Tibial artery (tissue), 4 donors: ENCODE measurements at regions not wholly inside any gene's neighbourhood (a gene's known extent, or its start where the extent isn't known, plus 50 kb on each side); places are given as distances from the start of the nearest gene placed in this dataset.
A peak's percentile ranks its signal among the peaks of the same experiment; 100 is the strongest.

ENCODE experiments used
- DNase-seq, 2 donors: peaks; one replicate each; pipeline ENCODE4 v3.0.0-alpha.2; 2019
- H3K27ac ChIP-seq, 2 donors: fragments of 200-600 bp; sonication (generic) in 1 of 2; 1 replicate in 1 of 2; 2 replicates in 1 of 2; pipeline ENCODE4 v1.5.1; 2018 to 2019; ENCODE audit warnings: mild to moderate bottlenecking in 1 of 2
- H3K27me3 ChIP-seq, 2 donors: fragments of 200-600 bp; sonication (generic) in 1 of 2; one replicate each; pipeline versions ENCODE4 v1.5.1 to v1.6.0; 2016 to 2019
- H3K36me3 ChIP-seq, 3 donors: fragments of 200-600 bp; sonication (generic) in 2 of 3; one replicate each; pipeline ENCODE4 v1.5.1; 2016 to 2019; ENCODE audit warnings: mild to moderate bottlenecking in 2 of 3
- H3K4me1 ChIP-seq, 4 donors: fragments of 200-600 bp; sonication (generic) in 2 of 4; 1 replicate in 3 of 4; 2 replicates in 1 of 4; pipeline ENCODE4 v1.5.1; 2016 to 2019
- H3K4me3 ChIP-seq, 2 donors: fragments of 200-600 bp; sonication (generic) in 1 of 2; 1 replicate in 1 of 2; 2 replicates in 1 of 2; pipeline ENCODE4 v1.5.1; 2018 to 2019; ENCODE audit warnings: mild to moderate bottlenecking in 2 of 2
- H3K9me3 ChIP-seq, 3 donors: fragments of 200-600 bp; sonication (generic) in 1 of 3; one replicate each; pipeline ENCODE4 v1.5.1; 2016 to 2019
- CTCF ChIP-seq, 2 experiments: fragments of 200-600 bp in 1 of 2; fragments of 450-650 bp in 1 of 2; IDR thresholded peaks; one replicate each; pipeline ENCODE4 v1.5.1; 2017 to 2019; ENCODE audit warnings: antibody characterized with exemption in 2 of 2, mild to moderate bottlenecking in 1 of 2, moderate library complexity in 1 of 2
- intact Hi-C: fragments of 100-400 bp; cut with DNase I; formaldehyde crosslinking; loops from one replicate; pipeline ENCODE4 v1.15.0; 2023; ENCODE audit warnings: low total_unique reads

- Histone ChIP-seq H3K27ac (no peak overlapping the region), H3K27me3 (no peaks in the 10 kb centered on the region), H3K4me1 (no peaks in the 10 kb centered on the region), H3K36me3 (no peaks in the 10 kb centered on the region), H3K4me3 (no peak overlapping the region), H3K9me3 (peaks cover 0 to 4% (median 0%) of the 10 kb centered on the region in 3 donors)
- TF ChIP-seq CTCF (IDR thresholded peaks at IDR 0.05): no peak
- intact Hi-C loops: no loop called here
- peak in 1 of 2 donors; percentile 16 for DNase-seq
Measured at GRCh38 chr20:61046721-61047351, 205.2 kb upstream of the CDH4 start.

DNA sequence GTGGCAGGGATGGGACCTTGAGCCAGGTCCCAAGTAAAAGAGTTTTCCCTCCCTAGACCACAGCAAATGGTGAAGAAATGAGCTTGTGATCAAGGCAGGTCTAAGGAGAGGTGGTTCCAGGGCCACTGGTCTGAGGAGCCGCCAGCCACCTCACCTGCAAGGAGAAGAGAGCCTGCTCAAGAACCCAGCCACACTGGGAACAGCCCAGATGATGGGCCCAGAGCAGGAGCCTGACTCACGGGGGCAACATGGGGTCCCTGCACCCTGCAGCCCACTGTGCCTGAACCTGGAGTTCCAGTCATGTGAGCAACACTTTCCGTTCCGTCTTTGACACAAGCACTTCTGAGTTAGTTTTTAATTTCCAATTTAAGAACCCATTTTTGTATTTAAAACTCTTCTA is 204.5 kb upstream of the CDH4 start:
- peak in 1 of 2 donors; percentile 53 for DNase-seq
- intact Hi-C loops: no loop called here
- no peaks in the 10 kb centered on the region for H3K27me3 ChIP-seq
- peaks cover 0 to 4% (median 0%) of the 10 kb centered on the region in 3 donors for H3K9me3 ChIP-seq
- H3K27ac ChIP-seq: no peak overlapping the region
- no peak overlapping the region for H3K4me3 ChIP-seq
- no peak for TF ChIP-seq CTCF (IDR thresholded peaks at IDR 0.05)
- no peaks in the 10 kb centered on the region for H3K36me3 ChIP-seq
- H3K4me1 ChIP-seq: no peaks in the 10 kb centered on the region

DNA sequence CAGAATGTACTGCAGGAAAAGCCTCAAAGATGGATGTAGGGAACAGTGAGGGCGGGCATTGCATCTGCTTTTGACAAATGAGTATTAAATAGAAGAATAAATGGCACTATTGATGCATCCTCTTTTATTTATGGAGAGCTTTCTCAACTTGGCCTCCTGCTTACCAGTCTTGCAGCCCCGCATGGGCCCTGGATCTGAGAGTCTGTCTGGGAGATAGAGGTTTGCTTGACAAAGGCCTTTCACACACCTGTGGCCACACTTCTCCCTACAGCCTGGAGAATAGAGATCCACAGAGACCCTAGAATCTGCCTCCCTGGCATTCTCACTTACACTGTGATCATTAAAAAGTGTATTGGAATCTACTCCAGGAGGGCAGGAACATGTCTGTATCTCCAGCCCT is 203.8 kb upstream of the CDH4 start:
- H3K4me1 ChIP-seq: no peaks in the 10 kb centered on the region
- peak in 1 of 2 donors; percentile 9 for DNase-seq
- no peaks in the 10 kb centered on the region for H3K36me3 ChIP-seq
- no peak overlapping the region for H3K27ac ChIP-seq
- no peak for TF ChIP-seq CTCF (IDR thresholded peaks at IDR 0.05)
- no peak overlapping the region for H3K4me3 ChIP-seq
- H3K27me3 ChIP-seq: no peaks in the 10 kb centered on the region
- peaks cover 0 to 4% (median 0%) of the 10 kb centered on the region in 3 donors for H3K9me3 ChIP-seq
- intact Hi-C loops: no loop called here

GRCh38 chr20:61049684-61050083 is 202.4 kb upstream of the CDH4 start:
- TF ChIP-seq CTCF (IDR thresholded peaks at IDR 0.05): no peak

GRCh38 chr20:61050336-61050890 is 201.6 kb upstream of the CDH4 start:
- intact Hi-C loops: loop anchor here (5.0 kb wide), 1 partner anchor 1098 kb away; no protein-coding TSS in a partner anchor
- H3K27ac ChIP-seq: no peak overlapping the region
- no peaks in the 10 kb centered on the region for H3K4me1 ChIP-seq
- TF ChIP-seq CTCF (IDR thresholded peaks at IDR 0.05): no peak
- no peak overlapping the region for H3K4me3 ChIP-seq
- H3K27me3 ChIP-seq: peaks cover 0 to 6% of the 10 kb centered on the region in 2 donors
- peak in 1 of 2 donors; percentile 21 for DNase-seq
- no peaks in the 10 kb centered on the region for H3K36me3 ChIP-seq
- H3K9me3 ChIP-seq: peaks cover 0 to 4% (median 0%) of the 10 kb centered on the region in 3 donors

More at GRCh38 chr20:61049684-61050083, 202.4 kb upstream of the CDH4 start:
- no peak overlapping the region for H3K4me3 ChIP-seq
- H3K27me3 ChIP-seq: peaks cover 0 to 4% of the 10 kb centered on the region in 2 donors
- intact Hi-C loops: loop anchor here (5.0 kb wide), 1 partner anchor 1097 kb away; no protein-coding TSS in a partner anchor
- H3K9me3 ChIP-seq: peaks cover 0 to 4% (median 0%) of the 10 kb centered on the region in 3 donors
- no peaks in the 10 kb centered on the region for H3K36me3 ChIP-seq
- no peaks in the 10 kb centered on the region for H3K4me1 ChIP-seq
- H3K27ac ChIP-seq: no peak overlapping the region
- DNase-seq: peak in 1 of 2 donors; percentile 24
